Kidney glomerular epithelial cell (primary cell): ENCODE measurements at regions not wholly inside any gene's neighbourhood (a gene's known extent, or its start where the extent isn't known, plus 50 kb on each side); places are given as distances from the start of the nearest gene placed in this dataset.

Experiments
- DNase-seq: peaks from one replicate; lab custom pipeline; 2025; lab: John Stamatoyannopoulos, UW

DNA sequence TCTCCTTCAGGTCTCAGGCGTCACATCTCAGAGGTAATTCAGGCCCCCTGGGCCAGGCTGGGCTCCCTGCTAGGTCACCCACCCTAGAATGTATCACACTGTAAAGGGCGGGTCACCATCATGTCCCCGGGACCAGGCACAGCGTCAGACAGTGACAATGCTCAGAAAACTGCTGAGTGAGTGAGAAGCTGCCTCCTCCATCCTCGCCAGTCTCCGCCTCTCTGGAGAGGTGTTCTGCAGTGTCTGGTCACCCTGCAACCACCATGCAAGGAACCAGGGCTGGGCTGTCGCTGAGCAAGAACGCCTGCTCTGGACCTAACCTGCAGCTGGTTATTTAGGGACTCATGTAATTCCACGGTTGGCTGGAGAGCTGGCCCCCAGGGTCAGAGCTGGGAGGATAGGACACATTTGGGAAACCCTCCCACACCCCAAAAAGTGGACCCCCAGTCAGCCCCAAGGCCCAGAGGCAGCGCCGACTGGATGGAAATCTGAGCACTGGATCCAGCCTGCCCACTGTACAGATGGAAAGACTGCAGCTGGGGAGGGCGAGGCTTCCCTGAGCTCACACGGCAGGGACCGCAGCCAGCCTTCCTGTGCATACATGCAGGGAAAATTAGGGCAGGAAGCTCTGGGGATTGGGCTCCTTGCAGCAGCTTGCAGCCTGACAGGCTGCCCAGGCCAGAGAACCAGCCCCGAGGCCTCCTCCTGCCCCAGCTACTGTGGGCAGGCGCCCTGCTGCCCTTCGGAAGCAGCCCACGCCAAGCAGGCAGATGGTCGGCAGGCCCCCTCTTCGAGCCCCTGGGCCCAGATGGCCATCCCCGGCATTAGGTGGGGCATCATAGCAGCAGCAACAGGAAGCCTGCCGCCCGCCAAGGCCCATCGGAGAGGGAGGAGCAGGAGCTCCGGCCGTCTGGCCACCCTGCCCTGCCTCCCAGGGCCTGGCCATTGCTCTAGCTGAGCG is 105.4 kb upstream of the ZMIZ1 start:
- DNase-seq: no peak

DNA sequence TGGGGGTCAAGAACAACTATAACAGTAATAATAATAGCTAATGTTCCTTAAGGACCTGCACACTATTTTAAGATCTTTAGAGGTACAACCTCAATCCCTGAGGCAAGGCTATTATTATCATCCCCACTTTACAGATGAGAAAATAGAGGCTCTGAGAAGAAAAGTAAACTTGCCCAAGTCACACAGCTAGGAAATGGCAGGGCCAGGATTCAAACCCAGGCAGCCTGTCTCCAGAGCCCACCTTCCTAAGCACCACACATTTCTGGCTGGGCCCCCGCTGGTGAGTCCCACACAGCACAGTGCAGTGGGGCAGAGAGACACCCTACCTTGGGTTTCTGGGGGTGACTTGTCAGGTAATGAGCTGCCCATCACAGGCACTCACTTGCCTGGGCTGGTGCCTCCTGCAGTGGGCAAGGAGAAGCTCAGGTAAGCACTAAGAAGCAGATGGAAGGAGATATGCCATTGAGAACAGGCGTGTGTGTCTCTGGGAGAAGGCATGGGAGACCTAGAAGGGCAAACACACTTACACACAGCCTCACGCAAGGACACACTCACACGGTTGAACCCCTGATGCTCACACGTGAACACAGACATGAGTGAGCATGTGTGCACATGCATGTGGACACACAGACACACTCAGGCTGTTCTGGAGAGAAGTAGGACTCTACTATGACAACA is 104.4 kb upstream of the ZMIZ1 start:
- no peak for DNase-seq

DNA sequence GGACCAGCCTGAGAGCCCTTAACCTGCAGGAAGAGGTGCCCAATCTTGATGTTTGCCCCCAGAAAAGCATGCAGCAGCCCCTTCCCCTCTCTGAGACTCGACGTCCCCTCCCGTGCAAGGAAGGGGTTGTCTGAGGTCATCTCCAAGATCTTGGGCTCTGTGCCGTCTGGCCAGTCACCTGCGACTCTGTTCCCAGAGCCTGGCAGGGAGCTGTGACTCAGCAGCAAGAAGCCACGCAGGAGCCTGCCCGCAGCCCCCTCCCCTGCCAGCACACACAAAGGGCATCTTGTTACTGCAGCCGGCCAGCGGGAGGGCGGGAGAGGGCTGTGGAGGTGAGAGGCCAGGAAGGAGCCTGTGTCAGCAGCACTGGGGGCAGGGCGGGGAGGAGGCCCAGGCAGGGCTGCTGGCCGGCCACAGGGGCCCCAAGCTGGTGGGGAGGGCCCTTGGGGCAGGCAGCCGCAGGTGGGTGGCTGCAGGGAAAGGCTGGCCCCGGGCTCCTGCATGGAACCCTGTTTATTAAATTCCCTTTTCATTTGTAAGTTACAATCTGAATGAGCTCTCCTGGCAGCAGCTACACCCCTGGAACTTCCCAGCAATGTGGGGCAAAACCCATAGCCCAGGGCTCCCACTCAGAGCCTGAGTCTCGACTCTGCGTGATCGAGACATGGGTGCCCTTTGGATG is 103.7 kb upstream of the ZMIZ1 start:
- peak; percentile 70 for DNase-seq

DNA sequence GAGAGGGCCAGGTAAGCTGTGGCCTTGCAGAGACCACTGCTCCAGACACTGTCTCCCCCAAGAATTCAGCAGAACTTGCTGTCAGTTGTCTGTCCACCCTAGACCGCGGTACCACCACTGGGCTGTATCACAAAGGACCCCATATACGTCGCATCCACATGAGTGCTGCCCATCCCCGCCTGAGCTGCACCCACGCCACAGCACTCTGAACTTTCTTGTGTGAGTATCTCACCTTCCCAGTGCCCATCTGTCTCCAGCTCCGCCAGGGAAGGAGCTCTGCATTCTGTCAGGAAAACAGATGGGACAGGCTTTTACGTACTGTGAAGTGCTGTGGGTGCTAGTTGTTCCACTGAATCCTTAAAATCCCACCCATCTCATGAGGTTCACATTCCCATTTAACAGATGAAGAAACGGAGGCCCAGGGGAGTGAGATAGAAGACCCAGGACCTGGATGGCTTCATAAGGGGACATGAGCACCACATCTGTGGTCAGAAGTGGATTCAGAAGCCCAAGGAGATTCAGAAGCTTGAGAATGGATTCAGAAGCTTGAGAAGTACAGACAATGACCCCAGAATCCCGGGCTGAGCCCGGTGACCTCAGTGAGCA is 102.5 kb upstream of the ZMIZ1 start:
- DNase-seq: no peak

DNA sequence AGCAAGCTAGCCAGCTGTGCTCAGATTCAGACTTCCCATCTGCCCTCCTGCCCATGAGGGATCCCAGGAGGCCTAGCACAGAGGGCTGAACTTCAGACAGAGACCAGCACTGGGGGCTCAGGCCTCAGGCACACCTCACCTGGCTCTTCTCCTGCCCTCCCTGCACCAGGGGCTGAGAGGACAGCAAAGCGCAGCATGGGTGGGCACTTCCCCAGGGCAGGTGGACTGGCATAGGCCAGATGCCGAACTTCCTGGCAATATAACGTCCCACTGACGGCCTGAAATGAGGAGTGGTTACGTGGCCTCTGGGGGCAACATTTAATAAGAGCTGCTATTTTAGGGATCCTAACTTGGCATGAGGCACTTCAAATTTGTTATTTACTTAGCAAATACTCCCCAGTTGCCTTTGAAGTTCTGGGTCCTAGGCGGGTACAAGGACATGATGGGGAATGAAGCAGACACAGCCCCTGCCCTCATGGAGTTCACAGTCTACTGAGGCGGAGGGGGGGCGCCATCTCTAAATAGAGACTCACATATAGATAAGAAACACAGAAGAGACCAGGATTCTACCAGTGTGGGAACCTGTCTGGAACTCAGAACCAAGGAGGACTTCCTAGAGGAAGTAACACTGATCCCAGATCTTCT is 101.8 kb upstream of the ZMIZ1 start:
- no peak for DNase-seq

DNA sequence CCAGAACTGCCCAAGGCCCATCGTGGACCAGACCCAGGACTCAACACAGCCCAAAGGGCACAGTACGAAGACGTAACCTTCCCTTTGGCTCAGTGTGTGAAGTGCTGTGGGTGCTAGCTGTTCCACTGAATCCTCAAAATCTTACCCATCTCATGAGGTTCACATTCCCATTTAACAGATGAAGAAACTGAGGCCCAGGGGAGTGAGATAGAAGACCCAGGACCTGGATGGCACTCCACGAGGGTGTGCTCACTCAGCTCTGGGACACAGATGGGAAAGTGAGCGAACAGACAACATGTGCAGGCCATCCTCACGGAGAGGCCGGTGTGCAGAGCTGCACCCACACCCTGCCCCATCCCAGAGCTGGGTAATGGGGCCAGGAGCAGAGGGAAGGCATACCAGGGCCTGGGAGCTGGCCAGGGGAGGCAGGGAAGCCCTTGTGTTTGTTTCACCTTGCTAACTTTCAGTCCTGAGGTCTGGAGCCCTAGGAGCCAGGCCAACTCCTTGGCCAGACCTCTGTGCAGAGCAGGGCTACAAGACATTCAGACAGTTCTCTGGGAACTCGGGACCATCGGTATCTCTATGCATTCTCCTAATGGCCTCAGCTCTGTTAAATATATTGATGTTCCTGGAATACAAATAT is 100.3 kb upstream of the ZMIZ1 start:
- DNase-seq: no peak

DNA sequence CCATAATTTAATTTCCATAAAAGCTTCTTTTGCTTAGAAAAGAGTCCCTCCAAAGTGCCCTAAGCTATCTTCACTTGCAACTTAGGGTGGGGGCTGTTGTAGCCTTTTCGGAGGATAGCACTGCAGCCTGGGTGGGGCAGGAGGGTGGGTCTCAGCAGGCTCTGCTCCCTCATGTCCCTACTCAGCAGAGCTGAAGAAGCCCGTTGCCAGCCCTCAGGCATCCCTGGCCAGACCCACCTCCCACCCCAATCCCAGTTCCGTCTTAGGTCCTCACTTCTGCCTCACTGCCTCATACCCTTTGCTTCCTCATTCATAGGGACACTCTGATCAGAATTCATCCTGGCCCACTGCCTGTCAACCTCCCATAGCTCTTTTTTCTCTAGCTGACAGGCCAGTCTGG is 99.8 kb upstream of the ZMIZ1 start:
- no peak for DNase-seq

DNA sequence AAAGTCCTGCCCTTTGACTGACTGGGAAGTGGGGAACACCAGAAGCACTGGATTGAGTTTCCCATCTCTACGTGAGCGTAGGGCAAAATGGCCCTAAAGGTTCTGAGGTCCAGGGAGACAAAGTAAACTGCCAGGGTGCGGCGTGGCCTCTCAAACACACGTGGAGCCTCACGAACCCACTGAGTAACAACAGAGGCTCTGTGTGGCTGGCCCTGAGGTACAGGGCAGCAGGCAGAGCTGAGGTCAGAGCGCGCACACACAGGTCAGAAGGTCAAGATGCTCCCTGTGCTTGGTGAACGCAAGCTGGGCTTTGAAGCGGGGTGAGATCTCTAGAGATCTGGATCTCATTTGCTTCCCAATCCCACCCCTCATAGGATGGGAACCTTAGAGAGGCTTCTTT is 99.0 kb upstream of the ZMIZ1 start:
- no peak for DNase-seq

DNA sequence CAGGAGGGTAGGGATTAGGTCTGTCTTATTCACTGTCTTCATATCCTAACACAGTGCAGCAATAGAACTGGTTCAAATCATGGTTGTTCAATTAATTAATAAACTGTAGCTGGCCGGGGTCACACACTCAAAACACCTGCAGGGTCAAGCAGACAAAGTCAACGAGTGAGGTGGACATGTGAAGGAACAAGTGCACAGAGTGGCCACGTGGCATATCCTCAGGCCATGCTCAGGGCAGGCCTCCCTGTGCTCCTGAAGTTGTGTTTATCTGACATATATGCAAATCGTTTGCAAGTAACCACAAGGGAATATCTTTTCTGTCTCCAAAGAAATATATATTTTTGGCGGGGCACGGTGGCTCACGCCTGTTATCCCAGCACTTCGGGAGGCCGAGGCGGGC is 98.5 kb upstream of the ZMIZ1 start:
- DNase-seq: no peak

DNA sequence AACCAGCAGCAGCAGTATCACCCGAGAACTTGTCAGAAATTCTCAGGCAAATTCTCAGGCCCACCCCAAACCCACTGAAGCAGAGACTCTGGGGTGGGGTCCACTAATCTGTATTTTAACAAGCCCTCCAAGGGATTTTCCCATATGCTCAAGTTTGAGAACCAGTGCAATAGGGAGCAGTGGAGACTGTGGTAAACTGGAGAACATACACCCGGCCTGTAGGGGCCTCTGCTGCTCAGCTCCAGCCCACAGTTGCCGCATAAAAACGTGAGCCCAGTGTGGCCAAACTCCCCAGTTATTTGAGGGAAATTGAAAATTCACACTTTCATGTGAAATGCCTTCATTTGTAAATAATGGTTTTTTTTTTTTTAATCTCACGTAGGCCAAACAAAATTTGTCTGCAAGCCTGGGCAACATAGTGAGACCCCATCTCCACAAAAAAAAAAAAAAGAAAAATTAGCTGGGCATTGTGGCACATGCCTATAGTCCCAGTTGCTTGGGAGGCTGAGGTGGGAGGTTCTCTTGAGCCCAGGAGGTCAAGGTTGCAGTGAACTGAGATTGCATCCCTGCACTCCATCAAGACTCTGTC is 97.6 kb upstream of the ZMIZ1 start:
- DNase-seq: no peak

DNA sequence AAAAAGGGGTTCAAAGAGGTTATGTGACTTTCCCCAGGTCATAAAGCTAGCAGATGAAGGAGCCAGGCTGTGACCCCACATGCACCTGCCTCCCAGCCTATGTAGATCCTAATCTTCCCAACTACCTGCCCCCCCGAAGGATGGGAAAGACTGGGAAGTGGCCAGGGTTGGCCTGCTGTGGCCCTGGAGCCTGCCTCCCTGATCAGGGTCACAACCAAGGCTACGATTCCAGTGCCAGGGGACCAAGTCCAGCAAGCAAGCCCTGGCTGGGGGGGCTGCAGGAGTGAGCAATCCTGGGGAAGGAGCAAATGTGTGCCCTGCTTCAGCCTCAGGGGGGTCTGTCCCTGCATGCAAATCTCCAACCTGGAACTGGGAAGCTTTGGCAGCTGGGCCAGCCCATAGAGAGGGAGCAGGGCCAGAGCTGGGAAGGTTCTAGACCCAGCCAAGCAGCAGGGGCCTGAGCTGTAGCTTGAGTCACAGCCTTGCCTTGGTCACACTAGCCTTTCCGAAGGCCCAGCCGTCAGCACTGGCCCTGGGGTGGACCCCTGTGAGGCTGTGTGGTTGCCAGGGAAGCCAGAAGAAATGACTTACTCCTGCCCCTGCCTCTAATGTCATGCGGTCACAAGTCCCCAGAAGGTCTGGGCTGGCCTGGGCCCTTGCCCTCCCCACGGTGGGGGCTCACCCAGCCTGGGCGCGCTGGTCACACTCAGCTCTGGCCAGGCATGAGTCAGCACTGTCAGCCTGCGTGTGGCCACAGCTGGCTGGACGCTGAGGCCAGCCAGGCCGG is 96.4 kb upstream of the ZMIZ1 start:
- DNase-seq: no peak

DNA sequence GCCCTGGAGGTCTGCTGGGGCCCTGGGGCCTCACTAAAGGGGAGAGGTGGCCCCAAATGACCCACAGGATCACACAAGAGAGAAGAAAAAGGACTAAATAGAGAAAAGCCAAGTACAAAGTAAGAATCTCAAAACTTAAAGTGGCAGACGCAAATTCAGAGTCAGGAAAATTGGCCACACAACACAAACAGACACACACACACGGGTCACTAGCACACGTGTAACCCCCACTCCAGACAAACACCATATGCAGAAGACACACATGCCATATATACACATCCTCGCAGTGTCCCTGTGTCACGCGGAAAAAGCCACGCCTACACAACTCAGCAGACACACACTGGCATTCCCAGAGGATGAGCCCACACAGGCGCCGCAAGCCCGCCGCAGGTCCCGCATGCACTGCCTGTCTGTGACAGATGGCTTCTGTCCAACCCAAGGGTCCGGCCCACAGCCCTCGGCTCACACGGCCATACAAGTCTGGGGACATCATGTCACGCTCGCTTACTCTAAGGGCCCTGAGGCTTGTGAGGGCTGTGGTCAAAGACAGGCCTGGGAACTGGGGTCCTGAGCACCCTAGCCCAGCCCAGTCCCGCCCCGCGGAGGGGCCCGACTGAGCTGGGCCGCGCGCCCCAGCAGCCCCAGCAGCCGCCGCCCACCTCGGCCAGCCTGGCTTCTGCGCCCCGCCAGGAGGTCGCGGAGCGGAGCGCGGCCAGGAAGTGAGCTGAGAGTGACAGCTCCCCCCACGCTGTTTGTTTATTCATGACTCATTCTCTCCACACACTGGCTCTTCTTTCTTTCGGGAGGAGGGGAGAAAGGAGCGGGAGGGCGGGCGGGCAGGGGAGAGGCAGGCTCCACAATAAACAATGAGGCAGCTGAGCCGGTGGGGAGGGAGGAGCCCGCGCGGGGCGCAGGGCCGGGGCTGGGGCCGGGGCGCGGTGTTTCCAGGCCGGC is 95.5 kb upstream of the ZMIZ1 start:
- peak; percentile 89 for DNase-seq

DNA sequence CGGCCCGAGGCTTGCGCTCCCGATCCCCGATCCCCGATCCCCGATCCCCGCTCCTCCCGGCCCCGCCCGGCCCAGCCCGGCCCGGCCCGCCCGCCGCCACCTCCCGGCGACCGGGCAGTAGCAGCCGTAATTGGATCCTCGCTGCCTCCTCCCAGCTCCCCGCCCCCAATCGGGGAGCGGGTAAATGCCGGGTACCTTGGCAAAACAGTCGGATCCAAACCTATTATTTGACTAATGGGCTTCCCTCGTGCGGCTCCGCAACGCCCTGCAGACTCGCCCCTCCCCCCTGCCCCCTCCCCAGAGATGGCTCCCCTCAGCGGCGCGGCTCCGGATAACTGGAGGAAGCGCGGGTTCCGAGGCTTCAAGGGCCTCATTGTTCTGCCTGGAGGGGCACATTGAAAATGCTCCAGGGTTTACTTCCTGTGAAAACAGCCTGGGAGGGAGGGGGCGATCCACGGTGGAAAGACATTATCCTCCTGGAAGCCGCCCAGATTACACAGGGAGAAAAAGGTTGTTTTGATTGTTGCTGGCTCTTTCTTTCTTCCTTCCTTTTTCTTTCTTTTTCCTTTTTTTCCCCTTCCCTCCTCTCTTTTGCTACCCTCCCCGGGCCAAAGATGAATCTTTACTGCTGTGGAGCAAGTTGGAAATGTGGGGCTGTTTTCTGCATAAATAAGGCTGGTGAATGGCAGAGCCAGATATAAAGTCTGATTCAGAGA is 94.7 kb upstream of the ZMIZ1 start:
- DNase-seq: peak; percentile 69

DNA sequence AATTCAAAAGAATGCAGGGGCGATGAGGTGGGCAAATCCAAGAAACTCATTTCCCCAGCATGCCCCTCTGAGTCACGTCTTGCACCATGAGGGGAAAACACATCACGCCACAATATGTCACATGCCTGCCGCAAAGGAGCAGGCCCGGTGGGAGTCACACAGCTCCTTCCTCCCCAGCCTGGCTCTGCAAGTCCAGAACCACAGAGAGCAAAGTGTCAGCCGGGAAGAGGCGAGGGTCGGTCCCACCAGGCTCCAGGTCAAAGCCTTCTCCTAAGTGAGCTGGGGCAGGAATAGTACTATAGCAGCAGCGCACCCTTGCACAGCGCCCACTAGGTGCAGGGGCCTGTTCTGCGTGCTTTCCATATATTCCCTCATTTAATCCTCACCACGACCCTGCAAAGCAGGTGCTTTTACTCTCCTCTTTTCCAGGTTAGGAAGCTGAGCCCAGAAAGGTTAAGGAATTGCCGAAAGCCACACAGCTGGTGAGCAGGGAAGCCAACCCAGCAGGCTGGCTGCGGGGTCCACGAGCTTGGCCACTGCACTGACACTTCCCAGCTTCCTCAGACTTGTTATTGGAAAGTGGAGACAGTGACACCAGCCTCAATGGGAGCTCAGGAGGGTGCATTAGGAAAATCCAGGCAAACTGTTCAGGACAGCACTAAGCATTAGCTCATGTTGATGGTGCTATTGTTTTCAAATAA is 94.0 kb upstream of the ZMIZ1 start:
- DNase-seq: no peak

DNA sequence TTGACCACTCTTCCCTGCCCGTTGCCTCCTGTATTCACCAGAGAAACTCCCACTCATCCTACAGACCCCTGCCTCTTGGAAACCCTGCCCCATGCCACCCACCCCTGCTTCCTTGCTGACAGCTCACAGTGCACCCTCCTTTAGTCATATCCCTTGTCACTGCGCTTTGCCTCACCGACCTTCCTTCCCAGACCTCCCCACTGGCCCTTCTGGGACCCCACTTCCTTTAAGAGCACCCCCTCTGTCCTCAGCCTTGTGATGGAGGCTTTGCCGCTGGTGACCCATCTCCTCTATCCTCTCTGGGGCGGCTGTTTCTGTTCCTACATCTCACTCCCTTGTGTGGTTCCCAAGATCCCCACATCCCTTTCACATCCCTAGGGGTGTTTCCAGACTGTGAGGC is 92.8 kb upstream of the ZMIZ1 start:
- DNase-seq: no peak

DNA sequence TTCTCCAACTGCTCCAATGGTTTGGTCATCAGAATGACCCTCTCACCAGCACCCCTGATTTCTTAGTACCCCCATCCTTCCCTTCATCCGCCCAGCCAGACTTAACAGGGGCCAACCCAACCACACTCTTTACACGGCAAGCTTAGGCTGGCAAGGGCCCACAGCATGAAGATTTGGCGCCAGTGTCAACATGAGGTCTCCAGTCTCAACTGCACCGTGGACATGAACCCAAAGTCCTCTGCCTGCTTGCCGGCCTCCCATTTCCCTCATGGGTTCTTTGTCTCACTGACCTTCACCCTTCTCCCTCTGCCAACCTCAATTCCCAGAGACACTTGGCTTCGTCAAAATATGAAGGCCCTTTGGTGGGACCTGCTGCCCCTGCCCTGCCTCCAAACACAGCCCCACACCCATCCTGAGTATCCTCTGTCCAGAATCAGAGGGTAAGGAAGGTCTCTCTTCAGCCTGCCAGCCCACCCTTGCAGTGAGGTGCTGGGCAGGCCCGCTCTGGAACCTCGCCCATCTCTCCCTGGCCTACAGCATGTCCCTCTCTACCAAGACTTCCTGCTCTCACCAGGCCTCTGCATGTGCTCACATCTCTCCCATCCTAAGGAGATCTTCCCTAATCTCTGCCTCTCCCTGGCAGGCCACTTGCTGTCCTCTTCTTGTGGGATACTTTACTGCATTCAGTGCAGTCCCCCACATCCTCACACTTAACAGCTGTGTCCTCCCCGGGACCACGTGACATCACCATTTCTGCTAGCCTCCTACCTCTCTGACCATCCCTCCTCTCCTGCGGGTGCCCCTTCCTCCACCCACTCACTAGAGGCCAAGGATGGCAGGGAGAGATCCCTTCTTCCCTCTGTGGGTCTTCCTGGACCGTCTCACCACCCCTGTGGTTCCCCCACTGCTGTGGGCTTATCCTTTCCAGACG is 91.7 kb upstream of the ZMIZ1 start:
- no peak for DNase-seq

DNA sequence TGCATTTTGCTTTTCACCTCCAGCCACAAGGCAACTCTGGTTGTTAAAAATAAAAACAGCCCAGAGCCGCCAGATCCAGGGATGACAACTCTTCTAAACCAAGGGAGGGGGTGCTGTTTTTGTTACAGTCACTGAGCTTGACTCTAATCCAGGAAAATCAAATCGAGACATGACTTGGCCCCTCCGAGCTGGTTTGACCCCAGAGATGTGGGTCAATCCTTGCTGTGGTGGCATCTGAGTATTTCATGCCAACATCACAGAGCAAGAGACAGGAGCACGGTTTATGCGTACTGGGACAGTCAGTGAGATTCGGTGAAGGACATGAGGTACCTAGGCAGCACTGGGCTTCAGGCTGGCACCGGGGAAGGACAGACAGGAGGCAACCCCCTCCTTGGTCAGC is 88.8 kb upstream of the ZMIZ1 start:
- DNase-seq: no peak
